GM21737 (cell line): ENCODE measurements at regions not wholly inside any gene's neighbourhood (a gene's known extent, or its start where the extent isn't known, plus 50 kb on each side); places are given as distances from the start of the nearest gene placed in this dataset.

Experiments used
- ATAC-seq: cut with Tn5 transposase; IDR thresholded peaks from one replicate; pipeline ENCODE4 v1.9.1; 2021; ENCODE audit warnings: mild to moderate bottlenecking, moderate library complexity; ENCODE audit not compliant: unreplicated experiment

GRCh38 chr13:99652141-99652540 is 150.9 kb downstream of the TM9SF2 start:
- ATAC-seq = no peak

GRCh38 chr13:99651016-99651415 is 149.7 kb downstream of the TM9SF2 start:
- ATAC-seq = no peak

GRCh38 chr13:99650410-99650809 is 149.1 kb downstream of the TM9SF2 start:
- no peak for ATAC-seq

- no peak for ATAC-seq
These were observed 147.7 kb downstream of the TM9SF2 start for GRCh38 chr13:99648927-99649326.

- no peak for ATAC-seq
These were observed 146.9 kb downstream of the TM9SF2 start for GRCh38 chr13:99648066-99648665.

GRCh38 chr13:99647596-99647985 is 146.3 kb downstream of the TM9SF2 start:
- ATAC-seq = no peak

- ATAC-seq = no peak
These were observed 145.8 kb downstream of the TM9SF2 start for GRCh38 chr13:99646866-99647595.

GRCh38 chr13:99642841-99643240 is 141.6 kb downstream of the TM9SF2 start:
- ATAC-seq = no peak

- ATAC-seq = no peak
These were observed 140.7 kb downstream of the TM9SF2 start for GRCh38 chr13:99642006-99642405.

GRCh38 chr13:99640260-99640659 is 139.0 kb downstream of the TM9SF2 start:
- ATAC-seq = no peak

GRCh38 chr13:99639126-99639525 is 137.9 kb downstream of the TM9SF2 start:
- no peak for ATAC-seq

GRCh38 chr13:99636728-99637353 is 135.6 kb downstream of the TM9SF2 start:
- peak; percentile 85 for ATAC-seq

- no peak for ATAC-seq
These were observed 135.0 kb downstream of the TM9SF2 start for GRCh38 chr13:99636306-99636705.

GRCh38 chr13:99634672-99635071 is 133.4 kb downstream of the TM9SF2 start:
- no peak for ATAC-seq

- ATAC-seq = no peak
These were observed 129.1 kb downstream of the TM9SF2 start for GRCh38 chr13:99630269-99630898.

- ATAC-seq = no peak
These were observed 128.4 kb downstream of the TM9SF2 start for GRCh38 chr13:99629641-99630040.

GRCh38 chr13:99628442-99628841 is 127.2 kb downstream of the TM9SF2 start:
- ATAC-seq = no peak

GRCh38 chr13:99626461-99627082 is 125.3 kb downstream of the TM9SF2 start:
- ATAC-seq = no peak

GRCh38 chr13:99624936-99625540 is 123.8 kb downstream of the TM9SF2 start:
- no peak for ATAC-seq

GRCh38 chr13:99620806-99621205 is 119.5 kb downstream of the TM9SF2 start:
- no peak for ATAC-seq

- ATAC-seq = no peak
These were observed 117.9 kb downstream of the TM9SF2 start for GRCh38 chr13:99619207-99619606.
